ENCODE measurements at regions not wholly inside any gene's neighbourhood (a gene's known extent, or its start where the extent isn't known, plus 50 kb on each side); places are given as distances from the start of the nearest gene placed in this dataset.

DNA sequence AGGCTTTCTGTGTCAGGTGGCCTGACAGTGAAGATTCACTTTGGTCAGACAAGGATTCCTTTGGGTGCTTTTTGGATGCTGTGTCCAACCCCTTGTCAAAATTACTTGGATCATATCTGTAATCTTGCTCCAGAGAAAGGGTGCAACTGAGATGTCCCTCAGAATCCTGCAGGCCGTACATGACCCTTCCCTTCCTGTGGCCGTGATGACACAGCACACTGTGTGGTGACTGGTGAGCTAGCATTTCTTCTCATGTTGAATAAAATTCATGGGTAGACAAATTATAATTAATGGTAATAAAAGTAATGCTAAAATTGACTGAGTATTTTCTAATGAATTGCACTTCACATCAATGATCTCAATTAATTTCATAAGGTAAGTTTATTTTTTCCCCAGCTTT, 356.2 kb downstream of the LPIN1 start:
- TF ChIP-seq GATA2 (IDR thresholded peaks at IDR 0.05; ENCODE audit: low read depth, low read length): no peak
- TF ChIP-seq GATA3 (IDR thresholded peaks at IDR 0.05; ENCODE audit: low read depth, low read length): no peak

Data from SH-SY5Y (cell line).